ENCODE measurements at regions not wholly inside any gene's neighbourhood (a gene's known extent, or its start where the extent isn't known, plus 50 kb on each side); places are given as distances from the start of the nearest gene placed in this dataset.

- TF ChIP-seq CTCF (conservative IDR thresholded peaks at IDR 0.05) (no peak; the same call in 1 of the 2 replicates), ZFX (IDR thresholded peaks at IDR 0.05) (no peak)
These were observed 174.6 kb upstream of the TBX3 start for GRCh38 chr12:114858388-114859146.

Data from C4-2B (cell line).